K562 (cell line): ENCODE measurements at regions not wholly inside any gene's neighbourhood (a gene's known extent, or its start where the extent isn't known, plus 50 kb on each side); places are given as distances from the start of the nearest gene placed in this dataset.

ENCODE experiments used
- CCNT2 ChIP-seq: IDR thresholded peaks from 2 replicates; pipeline ENCODE4 v1.6.1; 2011; ENCODE audit warnings: borderline replicate concordance, low read depth, mild to moderate bottlenecking, moderate library complexity, mixed read lengths, low read length; ENCODE audit not compliant: insufficient read length; ENCODE audit errors: extremely low read depth
- GTF2E2 ChIP-seq: fragments of 200-800 bp; sonication (Bioruptor generic); IDR thresholded peaks from 2 replicates; pipeline ENCODE4 v1.6.1; 2016; ENCODE audit warnings: missing genetic modification characterization, missing compliant biosample characterization
- HNRNPL ChIP-seq: fragments of 200-400 bp; formaldehyde crosslinking; IDR thresholded peaks from 2 replicates; pipeline ENCODE4 v1.6.1; 2017; ENCODE audit warnings: low read depth, mild to moderate bottlenecking, low read length
- JUN ChIP-seq, 2 experiments: sonication (generic) in 1 of 2; formaldehyde crosslinking in 1 of 2; IDR thresholded peaks; 2 replicates each; pipeline versions ENCODE4 v1.6.1 to v1.8.0; 2012 to 2022; ENCODE audit warnings: borderline replicate concordance in 2 of 2, mild to moderate bottlenecking in 2 of 2, improper control_type of control experiment in 1 of 2, low read depth in 1 of 2, low read length in 1 of 2, missing genetic modification reagents in 1 of 2
- MXI1 ChIP-seq: IDR thresholded peaks from 2 replicates; pipeline ENCODE4 v1.6.1; 2011; ENCODE audit warnings: low read depth, mild to moderate bottlenecking, improper control_type of control experiment, low read length
- MYBL2 ChIP-seq, 2 experiments: fragments of 450-650 bp in 1 of 2; sonication (generic) in 1 of 2; formaldehyde crosslinking in 1 of 2; IDR thresholded peaks; 2 replicates each; pipeline versions ENCODE4 v1.6.1 to v1.8.1; 2017 to 2022; ENCODE audit warnings: borderline replicate concordance in 1 of 2, inconsistent platforms in 1 of 2, low read depth in 1 of 2, mild to moderate bottlenecking in 1 of 2, missing genetic modification reagents in 1 of 2, moderate library complexity in 1 of 2
- RB1 ChIP-seq: fragments of 450-650 bp; IDR thresholded peaks from 2 replicates; pipeline ENCODE4 v1.6.1; 2017; ENCODE audit warnings: low read depth, mild to moderate bottlenecking
- TF ChIP-seq, protein P1 (sequence below), 2 experiments: fragments of 450-650 bp in 1 of 2; sonication (generic) in 1 of 2; formaldehyde crosslinking in 1 of 2; IDR thresholded peaks in 1 of 2; conservative IDR thresholded peaks in 1 of 2; 2 replicates each; pipeline versions ENCODE4 v1.6.1 to v1.8.1; 2016 to 2023; ENCODE audit warnings: mild to moderate bottlenecking in 2 of 2, moderate library complexity in 2 of 2, inconsistent platforms in 1 of 2, missing genetic modification reagents in 1 of 2

DNA sequence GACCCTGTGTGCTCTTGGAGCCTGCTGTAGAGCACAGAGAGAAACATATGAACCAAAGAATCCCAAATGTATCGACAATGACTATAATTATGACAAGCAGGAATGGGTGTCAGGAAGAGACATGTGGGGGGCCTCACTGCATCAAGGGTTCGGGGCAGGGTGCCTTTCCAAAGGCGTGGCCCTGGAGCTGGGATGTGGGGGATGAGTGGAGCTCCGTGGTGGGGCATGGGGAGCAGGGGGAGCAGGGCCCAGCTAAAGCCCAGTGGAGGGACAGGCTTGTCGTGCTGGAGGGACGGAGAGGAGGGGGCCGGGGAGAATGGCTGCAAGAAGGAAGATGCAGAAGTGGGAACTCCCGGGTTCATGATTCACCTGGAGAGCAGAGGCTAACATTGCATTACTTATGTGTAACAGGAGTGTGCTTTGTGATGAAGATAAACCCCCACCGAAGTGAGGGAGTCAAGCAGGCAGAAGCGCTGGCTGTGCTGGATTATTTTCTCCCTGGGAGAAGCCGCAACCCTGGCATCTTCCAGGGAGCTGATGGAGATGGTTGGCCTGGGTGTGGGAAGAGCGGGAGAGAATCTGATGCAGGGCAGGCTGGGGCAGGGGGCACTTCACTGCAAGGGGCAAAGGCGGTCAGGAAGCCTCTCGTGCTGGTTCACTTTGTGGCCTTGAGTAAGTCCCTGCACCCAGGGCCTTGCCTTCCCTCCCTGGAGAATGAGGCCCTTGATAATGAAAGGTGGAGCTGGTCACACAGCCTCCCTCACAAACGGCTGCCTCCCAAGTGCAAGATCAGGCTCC, 124.6 kb upstream of the RUNX3 start:
- no peak for TF ChIP-seq GTF2E2 (tag)
- no peak for TF ChIP-seq RB1
- TF ChIP-seq, protein P1, sequence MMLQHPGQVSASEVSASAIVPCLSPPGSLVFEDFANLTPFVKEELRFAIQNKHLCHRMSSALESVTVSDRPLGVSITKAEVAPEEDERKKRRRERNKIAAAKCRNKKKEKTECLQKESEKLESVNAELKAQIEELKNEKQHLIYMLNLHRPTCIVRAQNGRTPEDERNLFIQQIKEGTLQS (IDR thresholded peaks at IDR 0.05), result no peak
- TF ChIP-seq, protein P1 (CRISPR knock-in tag; conservative IDR thresholded peaks at IDR 0.05), result no peak
- no peak for TF ChIP-seq JUN (IDR thresholded peaks at IDR 0.05; ENCODE audit: borderline replicate concordance, low read depth, low read length)
- no peak for TF ChIP-seq JUN (CRISPR knock-in tag; IDR thresholded peaks at IDR 0.05; ENCODE audit: borderline replicate concordance)
- no peak for TF ChIP-seq MXI1
- TF ChIP-seq CCNT2, result no peak
- no peak for TF ChIP-seq MYBL2 (IDR thresholded peaks at IDR 0.05; ENCODE audit: low read depth)
- TF ChIP-seq MYBL2 (CRISPR knock-in tag; IDR thresholded peaks at IDR 0.05; ENCODE audit: borderline replicate concordance), result no peak
- no peak for TF ChIP-seq HNRNPL
